ENCODE measurements at regions not wholly inside any gene's neighbourhood (a gene's known extent, or its start where the extent isn't known, plus 50 kb on each side); places are given as distances from the start of the nearest gene placed in this dataset.

DNA sequence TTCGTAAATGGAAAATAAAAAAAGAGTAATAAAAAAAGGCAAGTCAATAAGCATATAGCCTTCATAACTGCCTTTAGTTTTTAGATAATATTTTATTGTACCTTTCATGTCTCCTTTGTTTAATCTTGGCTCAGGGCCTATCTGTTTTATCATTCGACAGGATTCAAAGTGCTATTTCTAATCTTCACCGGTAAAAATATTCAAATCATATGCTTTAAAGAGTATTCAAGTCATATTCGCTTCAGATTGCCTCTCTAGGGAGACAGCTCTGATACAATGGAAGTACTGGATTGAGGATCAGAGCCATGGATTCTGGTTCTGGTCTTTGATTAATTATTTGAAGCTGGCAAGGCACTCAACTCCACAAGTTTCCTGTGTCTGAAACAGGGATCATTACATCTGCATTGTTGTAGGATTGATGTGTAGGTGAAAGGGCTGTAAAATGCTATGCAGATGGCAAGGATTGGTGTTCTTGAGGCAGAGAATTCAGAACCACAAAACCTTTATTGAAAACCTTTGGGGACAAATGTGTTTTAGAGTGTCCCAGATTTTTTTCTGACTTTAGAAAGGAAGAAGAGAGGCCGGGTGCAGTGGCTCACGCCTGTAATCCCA lies 84.3 kb upstream of the RAPH1 start:
- Mint-ChIP-seq H3K9me3 (no peaks in the 10 kb centered on the region), H3K27ac (no peak overlapping the region), H3K36me3 (no peaks in the 10 kb centered on the region), H3K4me3 (no peak overlapping the region), H3K27me3 (ENCODE audit: low read depth in 2 of 2) (peaks cover 0 to 3% of the 10 kb centered on the region in 2 donors), H3K4me1 (peaks cover 5 to 6% of the 10 kb centered on the region in 2 donors)
- no peaks in the 10 kb centered on the region for H3K36me3 ChIP-seq (ENCODE audit: control insufficient read depth, insufficient read depth, low read length)
- TF ChIP-seq, protein P1, sequence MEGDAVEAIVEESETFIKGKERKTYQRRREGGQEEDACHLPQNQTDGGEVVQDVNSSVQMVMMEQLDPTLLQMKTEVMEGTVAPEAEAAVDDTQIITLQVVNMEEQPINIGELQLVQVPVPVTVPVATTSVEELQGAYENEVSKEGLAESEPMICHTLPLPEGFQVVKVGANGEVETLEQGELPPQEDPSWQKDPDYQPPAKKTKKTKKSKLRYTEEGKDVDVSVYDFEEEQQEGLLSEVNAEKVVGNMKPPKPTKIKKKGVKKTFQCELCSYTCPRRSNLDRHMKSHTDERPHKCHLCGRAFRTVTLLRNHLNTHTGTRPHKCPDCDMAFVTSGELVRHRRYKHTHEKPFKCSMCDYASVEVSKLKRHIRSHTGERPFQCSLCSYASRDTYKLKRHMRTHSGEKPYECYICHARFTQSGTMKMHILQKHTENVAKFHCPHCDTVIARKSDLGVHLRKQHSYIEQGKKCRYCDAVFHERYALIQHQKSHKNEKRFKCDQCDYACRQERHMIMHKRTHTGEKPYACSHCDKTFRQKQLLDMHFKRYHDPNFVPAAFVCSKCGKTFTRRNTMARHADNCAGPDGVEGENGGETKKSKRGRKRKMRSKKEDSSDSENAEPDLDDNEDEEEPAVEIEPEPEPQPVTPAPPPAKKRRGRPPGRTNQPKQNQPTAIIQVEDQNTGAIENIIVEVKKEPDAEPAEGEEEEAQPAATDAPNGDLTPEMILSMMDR (IDR thresholded peaks at IDR 0.05), result no peak
- no peak for DNase-seq
- no peak overlapping the region for H3K27ac ChIP-seq (ENCODE audit: low read length)
- intact Hi-C loops (cut with micrococcal nuclease), result no loop called here
- no peaks in the 10 kb centered on the region for H3K9me3 ChIP-seq (ENCODE audit: control insufficient read depth, insufficient read depth, low read length)
- ATAC-seq, result no peak
- H3K4me3 ChIP-seq (ENCODE audit: low read length), result no peak overlapping the region
- WGBS (ENCODE audit: insufficient coverage), result 97% methylated on average over 5 of the region's 6 CpGs
- H3K4me1 ChIP-seq (ENCODE audit: control insufficient read depth, insufficient read depth, low read length), result peaks cover 5% of the 10 kb centered on the region
- no peaks in the 10 kb centered on the region for H3K27me3 ChIP-seq (ENCODE audit: control insufficient read depth, insufficient read depth, low read length)

DNA sequence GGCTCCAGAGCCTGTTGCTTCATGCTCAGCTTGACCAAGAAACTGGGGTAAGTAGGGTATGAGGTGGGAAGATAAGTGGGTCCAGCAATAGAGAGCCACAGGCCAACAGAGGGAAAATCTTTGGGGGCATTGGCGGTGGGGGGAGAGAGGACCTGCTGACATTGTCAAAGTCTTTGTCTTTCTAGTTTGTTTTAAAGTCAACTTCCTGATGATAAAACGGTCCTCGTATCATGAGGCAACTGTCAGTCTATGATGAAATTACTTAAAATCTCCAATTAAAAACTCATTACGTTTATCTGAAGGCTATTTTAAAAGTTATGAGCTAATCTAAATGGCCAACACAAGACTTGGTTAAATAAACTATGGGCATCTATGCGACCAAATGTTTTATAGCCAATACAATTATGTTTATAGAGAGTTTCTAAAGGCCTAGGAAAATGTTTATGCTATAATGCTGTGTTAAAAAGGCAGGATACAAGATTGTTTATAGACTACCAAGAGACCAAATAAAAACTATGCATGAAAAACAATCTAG lies 84.4 kb upstream of the CD28 start:
- DNase-seq (no peak), ATAC-seq (no peak)
- Histone ChIP-seq H3K27me3 (ENCODE audit: control insufficient read depth, insufficient read depth, low read length) (no peaks in the 10 kb centered on the region), H3K36me3 (ENCODE audit: control insufficient read depth, insufficient read depth, low read length) (no peaks in the 10 kb centered on the region), H3K4me3 (ENCODE audit: low read length) (no peak overlapping the region), H3K4me1 (ENCODE audit: control insufficient read depth, insufficient read depth, low read length) (peaks cover 5% of the 10 kb centered on the region), H3K27ac (ENCODE audit: low read length) (no peak overlapping the region), H3K9me3 (ENCODE audit: control insufficient read depth, insufficient read depth, low read length) (no peaks in the 10 kb centered on the region)
- Mint-ChIP-seq H3K4me3 (no peak overlapping the region), H3K36me3 (no peaks in the 10 kb centered on the region), H3K27ac (no peak overlapping the region), H3K4me1 (peaks cover 5 to 6% of the 10 kb centered on the region in 2 donors), H3K27me3 (ENCODE audit: low read depth in 2 of 2) (peaks cover 0 to 9% of the 10 kb centered on the region in 2 donors), H3K9me3 (no peaks in the 10 kb centered on the region)
- WGBS (ENCODE audit: insufficient coverage), result 96% methylated on average over 4 of the region's 5 CpGs
- TF ChIP-seq, protein P1 (IDR thresholded peaks at IDR 0.05), result no peak
- intact Hi-C loops (cut with micrococcal nuclease), result no loop called here

DNA sequence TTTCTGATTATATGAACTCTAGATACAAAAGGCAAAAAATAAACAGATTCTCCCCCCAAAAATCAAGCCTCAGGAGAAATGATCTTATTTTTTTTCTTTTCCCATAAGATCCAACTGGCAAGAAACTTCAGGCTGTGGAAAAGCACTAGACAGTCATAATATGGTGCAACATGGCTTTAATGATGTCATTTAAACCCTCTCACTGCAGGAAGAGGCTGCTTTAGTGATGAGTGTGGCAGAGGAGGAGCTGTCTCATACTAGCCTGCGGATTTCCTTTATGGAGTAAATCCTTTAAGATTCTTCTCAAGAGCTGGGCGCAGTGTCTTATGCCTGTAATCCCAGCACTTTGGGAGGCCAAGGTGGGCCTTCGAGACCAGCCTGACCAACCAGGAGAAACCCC lies 83.3 kb upstream of the CD28 start:
- no peak overlapping the region for H3K27ac Mint-ChIP-seq
- intact Hi-C loops (cut with micrococcal nuclease), result no loop called here
- no peak overlapping the region for H3K4me3 Mint-ChIP-seq
- Histone ChIP-seq H3K9me3 (ENCODE audit: control insufficient read depth, insufficient read depth, low read length) (no peaks in the 10 kb centered on the region), H3K27ac (ENCODE audit: low read length) (no peak overlapping the region), H3K27me3 (ENCODE audit: control insufficient read depth, insufficient read depth, low read length) (no peaks in the 10 kb centered on the region), H3K4me1 (ENCODE audit: control insufficient read depth, insufficient read depth, low read length) (peaks cover 5% of the 10 kb centered on the region), H3K4me3 (ENCODE audit: low read length) (no peak overlapping the region), H3K36me3 (ENCODE audit: control insufficient read depth, insufficient read depth, low read length) (no peaks in the 10 kb centered on the region)
- H3K36me3 Mint-ChIP-seq, result no peaks in the 10 kb centered on the region
- peaks cover 5 to 6% of the 10 kb centered on the region in 2 donors for H3K4me1 Mint-ChIP-seq
- peaks cover 0 to 6% of the 10 kb centered on the region in 2 donors for H3K27me3 Mint-ChIP-seq (ENCODE audit: low read depth in 2 of 2)
- 97% methylated on average over 3 of the region's 3 CpGs for WGBS (ENCODE audit: insufficient coverage)
- TF ChIP-seq, protein P1 (IDR thresholded peaks at IDR 0.05), result no peak
- no peak for ATAC-seq
- DNase-seq, result no peak
- H3K9me3 Mint-ChIP-seq, result no peaks in the 10 kb centered on the region

DNA sequence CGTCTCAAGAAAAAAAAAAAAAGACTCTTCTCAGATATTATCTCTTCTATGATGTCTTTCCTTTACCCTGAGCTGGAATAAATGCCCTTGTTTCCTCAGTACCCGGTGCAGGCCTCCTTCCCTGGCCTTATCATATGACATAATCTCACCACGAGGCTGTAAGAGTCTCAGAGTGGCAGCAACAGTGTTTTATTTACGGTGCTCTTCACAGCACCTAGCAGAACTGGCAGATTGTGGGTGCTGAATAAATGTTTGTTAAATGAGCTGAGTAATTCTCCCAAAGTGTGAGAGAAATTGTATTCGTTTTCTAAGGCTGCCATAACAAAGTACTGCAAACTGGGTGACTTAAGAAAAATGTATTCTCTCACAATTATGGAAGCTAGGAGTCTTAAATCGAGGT lies 82.8 kb upstream of the CD28 start:
- Mint-ChIP-seq H3K4me3 (no peak overlapping the region), H3K27me3 (ENCODE audit: low read depth in 2 of 2) (peaks cover 0 to 6% of the 10 kb centered on the region in 2 donors), H3K4me1 (peaks cover 5 to 6% of the 10 kb centered on the region in 2 donors), H3K27ac (no peak overlapping the region), H3K36me3 (no peaks in the 10 kb centered on the region), H3K9me3 (no peaks in the 10 kb centered on the region)
- TF ChIP-seq, protein P1 (IDR thresholded peaks at IDR 0.05), result no peak
- peak in 1 of 2 donors; percentile 34 for DNase-seq
- Histone ChIP-seq H3K4me3 (ENCODE audit: low read length) (no peak overlapping the region), H3K9me3 (ENCODE audit: control insufficient read depth, insufficient read depth, low read length) (no peaks in the 10 kb centered on the region), H3K4me1 (ENCODE audit: control insufficient read depth, insufficient read depth, low read length) (peaks cover 5% of the 10 kb centered on the region), H3K36me3 (ENCODE audit: control insufficient read depth, insufficient read depth, low read length) (no peaks in the 10 kb centered on the region), H3K27ac (ENCODE audit: low read length) (no peak overlapping the region), H3K27me3 (ENCODE audit: control insufficient read depth, insufficient read depth, low read length) (no peaks in the 10 kb centered on the region)
- 21% methylated on average over 6 of the region's 6 CpGs for WGBS (ENCODE audit: insufficient coverage)
- ATAC-seq, result peak in 2 of 3 donors; percentile 42 to 59
- intact Hi-C loops (cut with micrococcal nuclease), result no loop called here

Measured in natural killer cell (primary cell).